ENCODE measurements at regions not wholly inside any gene's neighbourhood (a gene's known extent, or its start where the extent isn't known, plus 50 kb on each side); places are given as distances from the start of the nearest gene placed in this dataset.
"Not testable (repeated sequence)": the region's sequence is repeated elsewhere in the genome, so short reads cannot be mapped to it uniquely, and the experiment has no call there.

DNA sequence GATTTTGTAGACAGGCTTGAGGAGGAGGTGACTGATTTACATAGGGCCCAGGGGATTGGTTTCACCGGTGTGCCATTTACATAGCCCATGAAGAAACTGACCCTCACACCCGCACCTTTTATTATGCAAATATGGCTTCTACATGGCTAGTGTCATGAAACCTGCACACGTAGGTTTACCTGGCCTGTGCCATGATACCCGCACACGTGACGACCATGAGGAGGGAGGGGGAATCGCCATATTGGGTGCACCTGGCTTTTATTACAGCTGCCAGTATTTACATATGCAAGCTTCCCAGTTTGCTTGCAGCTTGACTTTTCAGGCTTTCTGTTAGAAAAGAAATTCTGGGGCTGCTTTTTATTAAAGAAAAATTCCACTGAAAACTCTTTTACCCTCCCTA is 359.7 kb downstream of the ADAM29 start:
- DNase-seq (ENCODE audit: low spot score) = no peak

DNA sequence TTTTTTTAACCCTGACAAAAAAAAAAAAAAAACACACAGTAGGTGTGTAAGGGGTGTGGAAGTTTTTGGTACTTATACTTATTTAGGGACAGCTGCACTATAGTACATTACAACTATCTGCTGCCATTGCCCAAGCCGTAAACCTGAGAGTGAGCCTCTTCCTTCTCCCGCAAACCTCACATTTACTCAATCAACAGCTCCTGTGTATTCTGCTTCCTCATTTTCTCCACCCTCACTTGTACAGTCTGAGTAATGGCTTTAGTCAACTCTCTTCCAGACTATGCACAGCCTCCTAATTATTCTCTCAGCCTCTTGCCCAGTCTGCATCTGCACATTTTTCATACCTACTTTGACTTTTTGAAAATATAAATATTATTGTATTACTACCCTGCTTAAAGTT is 362.0 kb downstream of the ADAM29 start:
- DNase-seq (ENCODE audit: low spot score) = no peak

DNA sequence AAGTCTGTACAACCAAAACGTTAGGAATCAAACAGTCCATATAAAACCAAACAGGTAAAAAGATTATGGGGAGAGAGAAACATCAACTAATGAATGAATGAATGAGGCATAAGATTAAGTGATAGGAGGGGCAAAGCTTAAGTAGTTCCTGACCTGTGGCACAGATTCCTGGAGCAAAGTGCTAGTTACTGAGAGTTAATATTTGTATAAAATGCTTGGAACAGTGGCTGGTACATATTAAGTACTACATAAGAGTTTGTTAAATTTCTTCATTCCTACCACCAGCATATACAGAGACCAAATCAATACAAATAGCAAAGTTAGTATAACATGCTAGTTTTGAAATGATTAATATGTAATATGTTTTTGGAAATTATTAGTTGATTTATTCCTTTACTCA is 363.7 kb downstream of the ADAM29 start:
- no peak for DNase-seq (ENCODE audit: low spot score)

DNA sequence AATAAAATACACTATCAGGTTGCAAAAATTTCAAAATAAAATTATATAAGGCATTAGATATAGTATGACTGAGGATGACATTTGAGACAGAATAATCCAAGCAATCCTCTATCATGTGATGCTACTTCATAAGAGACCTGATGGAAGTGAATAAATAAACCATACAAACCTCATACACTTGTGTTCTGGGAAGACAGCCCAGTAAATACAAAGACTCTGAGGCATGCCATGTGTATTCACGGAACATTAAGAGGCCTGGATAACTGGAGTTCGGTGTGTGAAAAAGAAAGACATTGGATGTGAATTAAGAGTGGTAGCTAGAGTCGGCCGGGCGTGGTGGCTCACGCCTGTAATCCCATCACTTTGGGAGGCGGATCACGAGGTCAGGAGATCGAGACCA is 364.2 kb downstream of the ADAM29 start:
- no peak for DNase-seq (ENCODE audit: low spot score)

DNA sequence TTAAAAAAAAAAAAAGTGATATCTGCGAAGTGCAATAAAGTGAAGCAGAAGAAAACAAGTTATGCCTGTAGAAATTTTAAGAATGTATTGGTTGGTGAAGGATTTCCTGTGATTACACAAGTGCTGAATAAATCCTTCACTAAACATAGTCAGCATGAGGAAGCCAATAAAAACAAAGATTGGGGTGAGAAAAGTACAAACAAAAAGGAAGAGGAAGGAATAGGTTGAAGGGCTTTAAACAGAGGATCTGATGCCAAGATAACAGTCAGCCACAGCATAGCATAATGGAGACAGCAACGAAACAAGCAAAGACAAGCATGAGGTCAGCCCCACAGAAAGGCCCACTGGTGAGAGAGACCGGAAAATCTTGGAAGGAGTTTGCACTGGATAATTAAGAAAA is 372.2 kb downstream of the ADAM29 start:
- no peak for DNase-seq (ENCODE audit: low spot score)

DNA sequence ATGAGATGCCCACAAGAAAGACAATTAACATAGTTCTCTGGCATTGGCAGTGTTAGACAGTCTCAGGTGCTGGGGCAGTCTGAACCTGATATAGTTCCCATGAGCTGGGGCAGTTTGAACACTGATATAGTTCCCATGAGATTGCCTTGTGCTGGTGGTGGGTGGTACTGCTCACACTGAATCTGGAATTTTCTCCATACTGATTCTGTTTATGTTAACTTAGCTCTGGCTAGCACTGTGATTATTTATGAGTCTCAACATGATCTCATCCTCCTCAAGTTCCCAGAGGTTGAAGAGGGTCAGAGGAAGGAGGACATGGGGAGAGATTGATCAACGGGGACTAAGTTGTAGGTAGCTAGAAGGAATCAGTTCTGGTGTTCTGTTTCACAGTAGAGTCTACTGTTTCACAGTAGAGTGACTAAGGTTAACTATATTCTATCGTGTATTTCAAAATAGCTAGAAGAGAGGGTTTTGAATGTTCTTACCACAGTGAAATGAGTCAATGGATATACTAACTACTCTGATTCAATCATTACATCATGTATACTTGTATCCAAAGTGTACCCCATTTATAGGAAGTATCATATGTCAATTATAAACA is 379.9 kb downstream of the ADAM29 start:
- DNase-seq (ENCODE audit: low spot score) = no peak

DNA sequence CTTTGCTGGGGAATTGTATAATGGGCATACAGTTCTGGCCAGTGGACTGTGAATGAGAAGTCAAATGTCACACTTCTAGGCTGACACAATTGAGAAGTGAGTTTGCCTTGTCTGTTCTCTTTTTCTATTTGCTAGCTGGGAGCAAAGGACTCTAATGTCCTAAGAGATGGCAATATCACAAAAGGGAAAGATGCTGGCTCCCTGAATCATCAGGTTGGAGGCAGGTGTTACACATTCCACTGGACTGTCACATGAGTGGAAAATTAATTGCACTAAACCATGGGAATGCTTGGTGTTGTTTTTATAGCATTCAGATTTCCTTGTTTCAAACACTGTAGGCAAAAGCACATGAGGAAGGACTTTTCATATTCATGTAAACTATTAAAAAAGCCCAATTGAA is 388.3 kb downstream of the ADAM29 start:
- no peak for DNase-seq (ENCODE audit: low spot score)

DNA sequence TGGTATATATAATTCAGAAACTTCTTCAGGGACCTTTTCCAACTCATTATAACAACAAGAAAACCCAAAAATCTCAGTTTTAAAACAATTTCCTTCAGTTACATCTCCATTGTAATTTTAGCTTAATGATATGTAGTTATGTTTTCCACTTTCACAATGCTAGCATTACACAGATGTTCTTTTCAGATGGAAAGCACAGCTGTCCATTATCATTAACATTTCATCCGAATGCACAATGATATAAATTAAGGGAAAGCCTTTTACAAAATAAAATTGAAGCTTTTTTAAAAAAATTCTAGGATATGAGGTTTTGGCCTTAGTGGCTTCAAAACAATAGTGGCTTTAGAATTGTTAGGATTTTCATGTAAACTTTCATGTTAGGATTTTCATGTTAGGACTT is 389.2 kb downstream of the ADAM29 start:
- no peak for DNase-seq (ENCODE audit: low spot score)

DNA sequence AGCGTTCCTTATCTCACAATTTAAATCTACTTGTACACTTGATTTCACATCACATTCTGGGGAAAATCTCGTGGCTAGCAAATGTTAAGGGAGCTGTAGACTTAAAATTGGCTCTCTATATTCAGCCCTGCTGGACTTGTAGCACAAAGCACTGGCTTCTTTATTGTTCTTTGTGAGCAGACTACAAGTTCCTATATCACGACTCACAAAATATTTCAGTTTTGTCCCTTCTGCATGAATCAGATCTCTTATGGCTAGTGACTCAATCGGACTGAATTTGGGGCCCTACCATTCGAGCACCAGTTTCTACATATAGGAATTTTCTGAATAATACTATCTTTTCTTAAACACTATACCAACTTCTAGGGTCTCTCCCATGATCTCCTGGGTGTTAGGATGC is 390.1 kb downstream of the ADAM29 start:
- DNase-seq (ENCODE audit: low spot score) = no peak

DNA sequence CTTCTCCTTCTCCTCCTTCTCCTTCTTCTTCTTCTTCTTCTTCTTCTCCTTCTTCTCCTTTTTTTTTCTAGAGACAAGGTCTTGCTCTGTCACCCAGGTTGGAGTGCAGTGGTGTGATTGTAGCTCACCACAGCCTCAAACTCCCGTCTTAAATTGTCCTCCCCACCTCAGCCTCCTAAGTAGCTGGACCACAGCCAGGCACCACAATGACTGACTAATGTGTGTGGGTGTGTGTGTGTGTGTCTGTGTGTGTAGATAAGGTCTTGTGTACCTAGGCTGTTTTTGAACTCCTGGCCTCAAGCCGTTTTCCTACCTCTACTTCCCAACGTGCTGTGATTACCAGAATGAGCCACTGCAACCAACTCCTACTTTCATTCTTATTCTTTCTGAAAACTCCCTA is 390.9 kb downstream of the ADAM29 start:
- no peak for DNase-seq (ENCODE audit: low spot score)

DNA sequence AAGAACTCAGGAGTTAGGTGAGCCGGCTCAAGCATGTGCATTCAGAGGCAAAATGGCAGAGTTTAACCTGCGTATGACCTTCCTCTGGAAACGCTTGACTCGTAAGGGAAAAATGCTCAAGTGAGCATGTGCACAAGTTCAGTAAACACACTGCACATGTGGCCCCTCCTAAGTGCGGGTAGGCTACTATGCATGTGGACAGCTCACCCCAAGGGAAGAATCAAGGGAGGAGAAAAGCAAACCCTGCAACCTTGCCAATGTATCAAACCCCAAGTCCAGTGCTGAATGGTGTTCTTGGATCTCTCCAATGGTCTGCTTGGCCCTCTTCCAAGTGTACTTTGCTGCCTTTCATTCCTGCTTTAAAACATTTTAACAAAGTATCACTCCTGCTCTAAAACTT is 407.1 kb downstream of the ADAM29 start:
- no peak for DNase-seq (ENCODE audit: low spot score)

DNA sequence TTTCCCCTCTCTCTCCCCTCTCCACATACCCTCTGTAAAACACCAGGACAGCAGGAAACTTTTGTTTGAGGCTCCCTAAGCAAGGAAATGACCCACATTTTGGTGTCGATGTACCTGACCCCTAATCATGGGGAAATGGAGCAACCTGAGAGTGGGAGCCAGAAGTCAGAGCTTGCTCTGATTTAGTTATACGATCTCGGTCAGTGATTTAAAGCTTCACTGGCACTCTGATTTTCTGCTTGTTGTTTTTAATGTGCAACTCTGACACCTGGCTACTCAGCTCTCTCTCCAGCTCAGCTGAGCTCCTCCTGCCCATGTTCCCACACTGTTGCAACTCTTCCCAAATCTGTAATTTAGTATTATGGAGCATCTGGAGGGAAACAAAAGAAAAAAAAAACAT is 408.6 kb downstream of the ADAM29 start:
- no peak for DNase-seq (ENCODE audit: low spot score)

DNA sequence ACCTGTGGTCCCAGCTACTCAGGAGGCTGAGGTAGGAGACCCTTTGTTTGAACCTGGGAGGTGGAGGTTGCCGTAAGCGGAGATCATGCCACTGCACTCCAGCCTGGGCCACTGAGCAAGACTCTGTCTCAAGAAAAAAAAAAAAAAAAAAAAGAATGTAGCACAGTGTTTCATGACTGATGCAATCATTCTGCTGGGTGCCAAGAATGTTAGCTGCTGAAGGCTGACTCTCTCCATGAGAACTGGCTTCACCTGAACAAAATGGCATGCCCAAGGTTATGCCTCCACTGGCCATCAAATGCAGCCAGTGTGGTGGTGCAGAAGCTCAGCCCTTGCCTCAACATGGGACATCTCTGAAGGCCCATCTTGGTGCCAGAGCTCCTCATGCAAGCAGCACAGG is 412.1 kb downstream of the ADAM29 start:
- no peak for DNase-seq (ENCODE audit: low spot score)

DNA sequence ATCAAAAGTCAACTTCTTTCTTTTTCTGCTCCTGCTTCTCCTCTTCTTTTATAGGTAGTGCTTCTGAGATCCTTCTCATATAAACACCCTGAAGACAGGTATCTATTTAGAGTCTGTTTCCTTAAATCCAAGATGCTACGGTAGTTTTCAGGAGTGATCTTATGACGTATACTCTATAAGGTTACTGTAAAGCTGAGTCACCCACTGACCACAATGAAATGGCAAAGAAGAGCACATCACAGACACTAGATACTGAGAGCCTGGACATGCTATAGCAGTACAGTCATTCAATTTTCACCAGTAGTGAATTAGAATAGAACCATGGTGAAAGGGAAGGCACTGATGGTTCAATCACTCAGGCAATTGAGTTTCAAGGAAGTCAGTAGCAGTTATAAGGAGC is 412.5 kb downstream of the ADAM29 start:
- DNase-seq (ENCODE audit: low spot score) = no peak

DNA sequence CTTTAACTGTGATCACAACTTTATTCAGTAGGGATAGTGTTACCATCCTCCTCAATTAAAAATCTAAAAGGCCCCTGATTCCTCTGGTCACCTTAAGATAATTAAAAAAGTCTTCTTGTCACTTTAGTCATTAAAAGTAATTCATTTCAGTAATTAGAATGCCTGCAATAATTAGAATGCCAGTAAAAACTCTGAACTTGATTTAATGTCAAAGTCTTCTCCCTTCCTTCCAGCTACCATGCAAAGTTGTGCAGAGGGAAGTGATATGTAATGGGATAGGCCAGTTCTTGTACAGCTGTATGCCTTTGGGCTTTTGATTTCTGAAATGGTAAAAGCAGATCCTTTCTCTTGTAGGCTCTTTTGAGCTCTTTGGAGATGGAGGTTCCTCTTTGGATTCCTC is 417.2 kb downstream of the ADAM29 start:
- DNase-seq (ENCODE audit: low spot score) = no peak

DNA sequence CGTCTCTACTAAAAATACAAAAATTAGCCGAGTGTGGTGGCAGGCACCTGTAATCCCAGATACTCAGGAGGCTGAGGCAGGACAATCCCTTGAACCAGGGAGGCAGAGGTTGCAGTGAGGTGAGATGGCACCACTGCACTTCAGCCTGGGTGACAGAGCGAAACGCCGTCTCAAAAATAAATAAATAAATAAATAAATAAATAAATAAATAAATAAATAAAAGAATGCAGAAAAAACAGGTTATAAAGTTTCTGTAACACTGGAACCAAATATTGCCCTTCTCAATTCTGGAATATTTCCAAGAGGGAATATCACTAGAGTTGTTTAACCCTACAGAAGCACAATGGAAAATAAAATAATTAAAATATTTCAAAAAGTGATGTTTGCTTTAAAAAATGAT is 418.4 kb downstream of the ADAM29 start:
- not testable (repeated sequence) for DNase-seq (ENCODE audit: low spot score)

DNA sequence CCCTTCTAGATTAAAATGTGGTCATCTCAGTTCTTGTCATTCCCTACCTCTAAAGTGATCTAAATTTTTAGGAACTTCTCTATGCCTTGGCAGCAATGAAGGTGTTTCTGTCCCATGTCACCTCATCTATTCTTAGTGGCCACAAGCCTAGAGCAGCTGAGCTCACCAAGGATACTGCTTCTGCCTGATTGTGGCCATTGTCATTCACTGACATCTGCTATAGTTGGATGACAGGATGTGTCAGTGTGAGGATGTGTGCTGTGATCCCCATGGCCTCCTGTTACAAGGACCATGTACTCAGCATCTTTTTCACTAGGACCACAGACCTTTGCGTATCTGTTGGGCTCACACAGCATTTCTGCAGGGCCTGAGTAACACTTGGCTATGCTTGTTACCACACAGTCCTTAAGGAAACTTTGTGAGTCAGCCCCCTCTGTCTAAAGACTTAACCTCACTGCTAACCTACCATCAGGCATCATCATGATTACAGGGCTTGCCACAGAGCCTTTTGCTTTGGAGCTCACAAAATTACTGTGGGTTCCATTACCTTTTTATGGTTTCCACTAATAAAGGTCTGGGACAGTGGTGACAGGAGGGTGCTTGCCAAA is 421.0 kb downstream of the ADAM29 start:
- DNase-seq (ENCODE audit: low spot score) = no peak

DNA sequence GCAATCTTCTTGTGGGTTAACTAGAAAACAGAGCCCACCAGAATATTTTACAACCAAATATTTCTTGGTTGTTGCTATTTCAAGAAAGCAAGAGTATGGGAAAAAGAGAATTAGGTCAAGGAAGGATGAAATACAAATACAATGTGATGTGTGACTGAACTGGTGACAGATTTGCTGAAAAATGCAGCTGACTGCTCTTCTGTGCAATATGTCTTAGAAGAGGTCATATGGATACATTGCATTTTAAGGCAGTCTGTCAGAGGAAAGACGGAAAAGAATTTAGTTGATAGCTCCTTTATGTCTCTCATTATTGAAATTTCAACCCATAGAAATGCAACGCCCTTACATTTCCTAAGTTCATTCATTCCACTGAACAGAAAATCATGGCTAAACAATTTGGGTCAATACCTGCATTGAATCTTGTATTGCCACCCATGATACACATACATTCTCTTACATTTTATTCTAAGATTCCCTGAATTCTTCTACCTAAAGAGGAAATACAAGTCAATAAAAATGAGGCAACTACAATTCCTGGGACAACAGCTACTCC is 423.1 kb downstream of the ADAM29 start:
- no peak for DNase-seq (ENCODE audit: low spot score)

DNA sequence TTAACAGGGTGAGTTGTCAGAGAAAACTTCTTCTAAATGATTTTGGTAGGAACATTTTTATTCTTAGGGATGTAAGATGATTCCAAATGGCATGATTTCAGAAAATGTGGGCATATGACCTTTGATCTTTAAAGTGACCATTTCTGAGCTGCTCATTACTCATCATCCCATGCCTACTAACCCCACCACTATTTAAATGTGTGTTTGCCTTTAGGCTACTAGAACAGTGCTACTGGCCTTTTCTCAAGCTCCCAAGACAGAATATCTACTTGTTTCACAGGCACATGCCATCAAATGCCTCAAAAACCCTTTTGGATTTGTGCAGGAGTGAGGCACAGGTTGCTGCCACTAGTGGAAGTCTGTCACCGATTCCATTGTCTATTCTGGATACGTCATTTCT is 428.2 kb downstream of the ADAM29 start:
- no peak for DNase-seq (ENCODE audit: low spot score)

DNA sequence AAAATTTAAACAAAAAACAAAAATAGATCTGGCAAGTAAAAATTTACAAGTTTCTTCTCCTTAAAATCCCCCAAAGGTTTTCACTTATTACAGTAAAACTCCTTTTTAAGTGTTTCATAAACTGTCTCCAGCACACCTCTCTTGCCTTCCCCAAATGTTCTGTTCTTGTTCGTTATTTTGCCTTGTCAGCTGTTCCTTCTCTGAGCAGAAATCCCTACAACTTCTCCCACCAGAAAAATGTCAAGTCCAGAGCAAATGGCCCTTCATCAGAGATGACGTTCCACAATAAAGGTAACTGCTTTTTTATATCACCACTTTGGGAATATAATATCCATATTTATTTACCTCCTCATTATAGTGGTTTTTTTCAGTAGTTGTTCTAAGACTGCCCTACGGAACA is 432.1 kb downstream of the ADAM29 start:
- no peak for DNase-seq (ENCODE audit: low spot score)

DNA sequence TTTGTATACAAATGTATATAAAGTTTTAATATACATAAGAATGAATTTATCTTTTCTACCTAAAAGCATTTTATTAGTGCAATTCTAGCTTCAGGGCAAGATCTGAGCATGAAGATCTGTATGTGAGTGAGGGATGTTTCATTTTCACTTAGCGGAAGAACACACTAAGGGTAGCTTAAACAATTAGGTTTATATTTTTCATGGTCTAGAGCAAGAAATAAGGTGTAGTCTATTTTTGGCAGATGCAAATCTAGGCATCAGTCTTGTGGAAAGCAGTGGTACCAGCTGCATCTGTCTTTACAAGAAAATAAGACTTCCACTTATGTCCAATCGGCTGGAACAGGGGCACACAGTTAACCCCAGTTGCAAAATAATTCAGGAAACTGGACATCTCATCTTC is 433.3 kb downstream of the ADAM29 start:
- DNase-seq (ENCODE audit: low spot score) = no peak

DNA sequence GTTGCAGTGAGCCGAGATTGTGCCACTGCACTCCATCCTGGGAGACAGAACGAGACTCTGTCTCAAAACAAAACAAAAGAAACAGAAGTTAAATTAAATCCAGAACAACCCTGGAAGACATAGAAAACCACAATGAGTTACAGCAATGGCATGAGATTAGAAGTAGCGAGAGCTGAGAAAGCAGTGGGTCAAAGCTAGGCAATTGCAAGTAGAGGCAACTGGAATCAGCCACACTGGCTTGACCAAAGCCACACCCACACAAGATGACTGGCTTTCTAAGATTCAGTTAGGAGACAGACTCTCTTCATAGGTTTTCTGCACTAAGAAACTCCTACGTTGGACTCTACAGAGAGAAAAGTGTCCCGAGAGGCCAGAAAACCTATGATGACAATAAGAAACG is 443.0 kb downstream of the GPM6A start:
- DNase-seq (ENCODE audit: low spot score) = no peak

DNA sequence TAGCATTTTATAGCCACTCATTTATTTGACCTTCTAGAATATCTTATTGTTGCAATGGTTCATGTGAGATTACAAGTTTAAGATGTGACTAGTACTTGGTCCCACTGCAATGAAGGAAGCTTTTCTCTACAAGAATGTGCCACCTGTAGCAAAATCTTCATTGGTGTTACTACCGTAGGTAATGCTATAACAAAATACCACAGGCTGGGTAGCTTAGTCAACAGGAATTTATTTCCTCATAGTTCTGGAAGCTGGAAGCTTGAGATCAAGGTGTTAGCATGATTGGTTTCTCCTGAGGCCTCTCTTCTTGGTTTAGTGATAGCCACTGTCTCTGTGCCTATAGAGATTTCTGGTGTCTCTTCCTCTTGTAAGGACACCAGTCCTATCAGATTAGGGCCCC is 441.0 kb downstream of the GPM6A start:
- DNase-seq (ENCODE audit: low spot score) = no peak

DNA sequence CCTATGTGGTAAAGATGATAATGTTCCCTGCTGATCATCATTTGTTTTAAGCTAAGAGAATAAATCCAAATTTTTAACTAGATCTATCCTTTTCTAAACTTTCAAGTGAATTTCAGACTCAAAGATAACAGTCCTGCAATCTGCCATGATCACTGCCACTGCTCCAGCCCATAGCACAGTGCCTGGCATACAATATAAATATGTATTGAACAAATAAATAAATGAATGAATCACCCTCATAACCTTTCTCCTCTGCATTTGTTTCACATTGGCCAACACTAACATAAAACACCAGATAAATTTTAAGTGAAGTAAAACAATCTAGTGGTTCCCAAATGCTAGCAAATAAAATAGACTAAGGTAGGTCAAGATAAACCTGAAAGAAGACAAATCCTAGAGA is 439.0 kb downstream of the GPM6A start:
- no peak for DNase-seq (ENCODE audit: low spot score)

Measured in SK-N-DZ (cell line).